HPDE6-E6E7 (cell line): ENCODE measurements at regions not wholly inside any gene's neighbourhood (a gene's known extent, or its start where the extent isn't known, plus 50 kb on each side); places are given as distances from the start of the nearest gene placed in this dataset.

ENCODE experiments used
- DNase-seq: peaks from one replicate; pipeline ENCODE4 v3.0.0; 2011; ENCODE audit warnings: missing footprints; ENCODE audit errors: extremely low spot score

DNA sequence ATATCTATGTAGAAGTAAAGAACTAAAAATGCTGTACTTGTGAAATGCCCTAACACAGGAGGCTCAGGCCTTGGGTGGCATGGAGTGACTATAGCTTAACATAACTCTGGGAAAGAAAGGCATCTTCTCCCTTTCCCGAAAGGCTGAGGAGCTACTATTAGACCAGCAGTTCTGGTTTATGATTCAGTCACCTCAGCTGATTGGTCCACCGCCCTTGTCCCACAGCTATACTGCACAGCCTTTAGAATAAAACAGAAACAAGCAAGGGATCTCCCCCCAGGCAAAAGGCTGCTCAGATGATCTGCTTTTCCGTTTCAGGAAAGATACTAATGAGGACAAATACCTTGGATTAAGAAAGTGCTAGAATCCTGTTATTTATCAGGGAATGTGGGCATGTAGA, 171.3 kb downstream of the SNCA start:
- DNase-seq, result no peak

DNA sequence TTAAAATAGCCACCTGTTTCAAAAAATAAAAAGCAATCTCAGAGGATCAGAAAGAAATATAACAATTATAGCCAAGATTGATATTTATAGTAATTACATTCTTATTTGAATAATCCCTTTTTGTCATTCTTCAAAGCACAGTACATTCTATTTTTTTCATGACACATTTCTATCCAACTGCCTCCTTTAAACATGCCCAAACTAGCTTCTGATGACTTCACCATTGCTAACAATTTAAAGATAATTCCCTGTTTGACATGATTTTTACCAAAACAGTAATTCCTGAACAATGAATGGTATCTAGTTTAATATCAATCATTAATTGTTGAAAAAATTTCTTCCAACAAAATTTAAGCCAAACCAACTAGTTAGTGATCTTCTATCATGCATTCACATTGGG, 172.4 kb downstream of the SNCA start:
- no peak for DNase-seq

GRCh38 chr4:89661173-89661899, 175.6 kb downstream of the SNCA start:
- DNase-seq, result no peak

DNA sequence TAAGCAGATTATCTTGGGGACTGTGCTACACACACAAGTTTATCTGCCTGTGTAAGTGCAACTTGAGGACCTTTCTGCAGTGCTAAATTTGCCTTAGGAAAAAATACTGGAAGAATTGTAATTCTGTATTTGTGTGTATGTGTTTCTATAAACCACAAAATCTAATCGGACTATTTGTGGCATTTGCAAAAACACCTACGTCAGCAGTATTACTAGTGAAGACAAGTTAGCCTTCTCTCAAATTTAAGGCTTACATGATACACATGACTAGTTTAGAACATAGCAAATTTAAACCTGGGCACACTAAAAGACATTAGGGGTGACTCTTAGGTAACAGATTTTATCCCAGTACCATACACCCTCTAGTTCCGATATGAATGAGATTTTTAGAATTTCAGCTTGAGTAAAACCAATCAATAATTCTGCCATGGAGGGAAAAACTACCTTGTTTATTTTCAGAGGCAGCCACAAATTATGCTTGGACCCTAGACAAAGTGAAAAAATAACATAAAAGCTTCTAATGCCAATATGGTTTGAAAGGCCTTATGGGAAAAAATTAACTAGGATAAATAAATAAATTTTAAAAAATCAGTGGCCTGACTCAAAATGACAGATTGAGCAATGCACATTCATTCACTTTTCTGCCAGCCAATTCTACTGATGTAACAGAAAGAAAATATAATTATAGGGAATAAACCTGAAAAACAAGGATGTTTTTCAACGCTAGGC, 176.4 kb downstream of the SNCA start:
- no peak for DNase-seq

GRCh38 chr4:89658701-89659024, 178.3 kb downstream of the SNCA start:
- no peak for DNase-seq

DNA sequence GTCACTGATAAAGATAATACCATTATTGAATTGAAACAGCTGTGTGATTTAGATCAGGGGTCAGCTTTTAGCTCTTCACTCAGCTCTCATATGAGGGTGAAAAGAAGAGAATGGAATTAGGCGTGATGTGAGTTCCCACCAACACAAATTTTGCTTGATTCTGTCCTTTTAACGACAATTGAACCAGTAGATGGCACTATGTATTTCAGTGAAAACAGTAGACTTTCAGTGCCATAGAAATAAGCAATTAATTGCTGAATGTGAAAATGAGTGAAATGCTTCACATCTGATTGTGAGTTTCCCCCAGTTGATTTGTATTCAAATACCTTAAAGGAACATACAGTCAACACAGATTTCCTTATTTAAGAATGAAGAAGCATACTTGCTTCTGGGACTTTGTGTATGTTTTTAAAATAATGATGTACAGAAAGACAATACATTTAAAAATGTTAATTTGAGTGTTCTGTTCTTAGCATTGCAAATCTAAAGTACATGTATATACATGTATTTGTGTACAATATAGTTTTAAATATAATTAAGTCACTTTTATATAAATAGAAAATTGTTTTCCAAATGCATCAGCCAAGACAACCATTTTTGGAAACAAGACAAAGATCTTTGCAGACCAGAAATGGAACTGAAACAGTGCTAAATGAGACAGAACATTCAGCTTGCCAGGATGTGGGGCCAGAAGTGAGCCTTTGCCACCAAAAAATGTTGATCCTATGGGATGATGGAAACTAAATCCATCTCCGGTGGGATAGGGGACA, 178.8 kb downstream of the SNCA start:
- DNase-seq, result no peak

DNA sequence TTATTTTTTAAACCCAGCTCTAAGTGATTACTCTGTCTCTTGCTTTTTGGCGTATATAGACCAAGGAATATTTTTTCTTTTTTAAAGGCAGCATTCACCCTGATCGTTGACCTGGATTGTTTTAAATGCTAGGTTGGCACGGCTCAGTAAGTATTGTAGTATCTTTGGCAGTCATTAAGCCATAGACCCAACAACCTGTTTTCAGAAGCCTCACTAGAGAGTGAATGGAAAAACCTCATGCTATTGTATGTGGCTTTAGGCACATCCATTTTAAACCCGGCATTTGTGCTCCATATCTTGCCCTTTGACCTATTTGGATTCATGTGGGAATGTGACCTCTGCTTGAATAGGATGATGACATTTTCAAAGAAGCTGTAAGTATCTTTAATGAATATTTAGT, 183.9 kb downstream of the SNCA start:
- DNase-seq, result no peak

GRCh38 chr4:89645482-89645881, 191.5 kb downstream of the SNCA start:
- DNase-seq, result no peak

- DNase-seq, result no peak
These were observed 195.6 kb downstream of the SNCA start for GRCh38 chr4:89641367-89641687.

DNA sequence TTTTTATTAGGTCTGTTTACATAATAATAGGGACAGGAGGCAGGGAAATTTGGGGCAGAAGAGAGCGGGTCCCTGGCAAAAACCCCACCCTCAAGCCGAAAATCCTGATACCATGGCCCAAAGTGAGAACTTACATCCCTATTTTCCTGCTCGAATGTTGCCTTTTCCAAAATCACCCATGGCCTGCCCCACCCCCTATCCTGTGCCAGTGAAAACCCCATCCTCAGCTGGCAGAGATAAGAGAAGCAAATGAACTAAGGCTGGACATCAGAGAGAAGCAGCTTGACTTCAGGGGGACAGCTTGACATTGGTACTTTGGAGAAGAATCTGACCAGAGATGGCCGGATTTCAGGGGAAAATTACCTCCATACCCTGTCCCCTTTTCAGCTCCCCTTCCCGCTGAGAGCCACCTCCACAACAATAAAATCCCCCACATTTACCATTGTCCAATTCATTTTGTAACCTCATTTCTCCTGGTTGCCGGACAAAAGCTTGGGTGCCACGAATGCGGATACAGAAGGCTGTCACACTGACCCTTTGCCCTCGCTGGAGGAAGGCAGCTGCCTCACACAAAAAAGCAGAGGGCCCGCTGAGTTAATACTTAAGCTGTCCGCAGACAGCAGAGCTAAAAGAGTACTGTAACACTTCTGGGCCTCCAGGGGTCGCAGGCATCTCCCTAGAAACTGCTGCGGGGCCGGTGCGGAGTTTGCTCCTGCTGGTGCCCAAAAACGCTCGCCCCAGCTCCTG, 196.2 kb downstream of the SNCA start:
- no peak for DNase-seq

GRCh38 chr4:89639395-89639794, 197.6 kb downstream of the SNCA start:
- no peak for DNase-seq

- DNase-seq, result no peak
These were observed 211.2 kb downstream of the SNCA start for GRCh38 chr4:89625599-89626293.

GRCh38 chr4:89619206-89619962, 217.6 kb downstream of the SNCA start:
- no peak for DNase-seq

- DNase-seq, result no peak
These were observed 218.8 kb downstream of the SNCA start for GRCh38 chr4:89618151-89618550.

DNA sequence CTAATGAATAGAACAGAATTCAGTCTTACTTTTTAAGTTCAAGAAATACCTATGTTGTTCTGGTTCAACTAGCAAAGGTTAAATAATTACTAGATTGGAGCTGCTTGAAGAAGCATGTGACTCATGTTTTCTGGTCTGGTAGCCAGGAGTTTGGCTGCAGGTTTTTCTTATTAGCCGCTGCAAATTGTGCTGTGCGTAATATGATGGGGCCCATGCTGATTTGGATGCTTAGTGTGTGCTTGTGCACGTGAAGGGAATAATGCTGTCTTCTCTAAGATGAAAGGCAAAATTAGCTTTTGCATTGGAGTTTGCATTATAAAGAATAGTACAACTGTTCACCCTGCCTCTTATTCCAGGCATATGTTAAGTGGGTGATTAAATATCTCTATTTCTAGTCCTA, 219.6 kb downstream of the SNCA start:
- DNase-seq, result no peak

DNA sequence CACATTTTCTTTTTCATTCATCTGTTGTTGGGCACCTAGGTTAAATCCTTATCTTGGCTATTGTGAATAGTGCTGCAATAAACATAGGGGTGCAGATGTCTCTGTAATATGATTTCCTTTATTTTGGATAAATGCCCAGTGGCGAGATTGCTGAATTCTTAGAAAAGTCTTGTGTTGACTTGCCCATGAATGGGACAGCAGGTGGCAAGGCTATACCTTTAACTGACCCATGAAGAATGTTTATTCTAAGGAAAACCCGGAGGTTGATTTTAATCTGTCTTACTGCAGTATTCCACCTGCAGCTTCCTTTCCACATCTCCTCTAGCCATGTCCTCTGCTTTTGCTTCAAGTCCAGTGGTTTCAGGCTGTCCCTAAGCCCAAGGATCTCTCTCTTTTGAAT, 220.6 kb downstream of the SNCA start:
- DNase-seq, result no peak

DNA sequence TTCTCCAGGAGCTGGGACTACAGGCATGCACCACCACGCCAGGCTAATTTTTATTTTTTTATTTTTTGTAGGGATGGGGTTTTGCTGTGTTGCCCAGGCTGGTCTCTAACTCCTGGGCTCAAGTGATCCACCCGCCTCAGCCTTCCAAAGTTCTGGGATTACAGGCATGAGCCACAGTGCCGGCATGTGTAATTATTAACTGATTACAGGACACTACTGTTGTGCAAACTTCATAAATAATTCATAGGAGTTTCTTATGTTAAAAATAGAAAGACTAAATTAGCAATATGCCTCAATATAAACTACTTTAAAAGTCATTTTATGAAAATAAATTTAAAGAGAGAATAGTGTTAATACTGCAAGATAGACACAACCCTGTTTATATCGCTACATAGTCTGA, 221.9 kb downstream of the SNCA start:
- no peak for DNase-seq

DNA sequence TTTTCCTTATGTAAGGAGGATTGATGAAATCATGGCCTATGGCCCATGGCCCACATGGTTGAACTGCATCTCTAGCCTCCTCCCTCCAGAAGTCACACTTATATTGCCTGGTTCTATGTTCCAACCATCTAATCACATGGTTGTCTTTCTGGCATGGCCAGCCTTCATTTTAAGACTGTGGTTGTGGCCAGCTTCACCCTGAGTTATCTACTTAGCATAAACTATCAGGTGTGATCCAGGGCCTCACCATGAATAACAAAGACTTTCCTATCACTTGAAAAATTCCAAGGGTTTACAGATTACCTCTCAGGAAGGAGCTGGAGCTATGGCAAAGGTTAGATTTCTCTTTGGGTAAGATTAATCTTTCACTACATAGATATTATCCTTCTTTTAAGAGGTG, 222.8 kb downstream of the SNCA start:
- DNase-seq, result no peak

- DNase-seq, result no peak
These were observed 226.7 kb downstream of the SNCA start for GRCh38 chr4:89610236-89610635.

DNA sequence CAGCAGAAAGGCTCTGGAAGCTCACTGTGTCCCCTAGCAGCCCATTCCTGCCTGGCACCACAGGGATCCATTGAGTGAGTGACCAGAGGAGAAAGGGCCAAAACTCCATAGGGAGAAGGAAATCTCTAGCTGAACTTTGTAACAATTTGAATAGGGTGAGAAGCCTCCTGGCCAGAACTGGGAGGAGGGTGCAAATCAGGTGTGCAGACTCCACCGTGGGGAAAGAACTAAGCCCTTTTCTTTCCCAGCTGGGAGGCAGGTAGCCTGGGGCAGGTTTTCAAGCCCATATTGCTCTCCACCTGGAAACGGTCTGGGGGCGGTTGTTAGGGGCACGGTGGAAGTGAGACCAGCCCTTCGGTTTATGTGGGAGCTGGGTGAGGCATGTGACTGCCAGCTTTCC, 227.2 kb downstream of the SNCA start:
- no peak for DNase-seq

DNA sequence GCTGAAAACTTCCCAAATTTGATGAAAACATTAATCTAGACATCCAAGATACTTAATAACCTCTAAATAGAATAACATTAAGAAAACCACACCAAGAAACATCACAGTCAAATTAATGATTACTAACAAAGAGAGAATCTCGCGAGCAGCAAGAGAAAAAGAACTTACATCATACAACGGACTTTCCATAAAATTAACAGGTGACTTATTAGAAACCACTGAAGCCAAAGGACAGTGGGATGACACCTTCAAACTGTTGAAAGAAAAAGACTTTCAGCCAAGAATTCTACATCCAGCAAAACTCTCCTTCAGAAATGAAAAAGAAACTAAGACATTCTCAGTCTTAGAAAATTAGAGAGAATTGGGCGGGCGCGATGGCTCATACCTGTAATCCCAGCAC, 232.0 kb downstream of the SNCA start:
- DNase-seq, result no peak
